ENCODE measurements at regions not wholly inside any gene's neighbourhood (a gene's known extent, or its start where the extent isn't known, plus 50 kb on each side); places are given as distances from the start of the nearest gene placed in this dataset.

- no peak for TF ChIP-seq CTCF (IDR thresholded peaks at IDR 0.05)
- no peak for TF ChIP-seq EZH2 (IDR thresholded peaks at IDR 0.05; ENCODE audit: borderline replicate concordance, insufficient read depth, low read depth, low read length, poor library complexity, severe bottlenecking)
Observed at GRCh38 chr4:29571322-29571721, 1148.8 kb upstream of the PCDH7 start.

Data from B cell (primary cell).